ENCODE measurements at regions not wholly inside any gene's neighbourhood (a gene's known extent, or its start where the extent isn't known, plus 50 kb on each side); places are given as distances from the start of the nearest gene placed in this dataset.
"Not testable (repeated sequence)": the region's sequence is repeated elsewhere in the genome, so short reads cannot be mapped to it uniquely, and the experiment has no call there.

DNA sequence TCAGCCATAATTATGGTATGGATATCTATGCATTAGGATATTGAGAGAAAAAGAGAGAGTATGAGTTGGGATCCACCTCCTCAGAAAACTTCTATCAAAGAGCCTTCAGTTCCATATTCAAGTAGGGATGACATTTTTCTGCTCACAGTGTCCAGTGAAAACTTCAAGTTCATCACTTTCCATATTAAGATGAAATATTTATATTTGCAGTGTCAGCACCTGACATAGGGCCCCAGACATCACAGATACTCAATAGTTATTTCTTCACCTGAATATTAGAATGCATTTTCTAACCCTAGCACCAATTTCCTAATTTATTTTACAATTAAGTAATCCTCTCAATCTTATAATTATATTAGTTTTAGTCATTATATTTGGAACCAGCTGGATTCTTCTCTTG lies 318.0 kb upstream of the MGAT4C start:
- Histone ChIP-seq H3K27me3 (ENCODE audit: insufficient read depth, low read depth) (no peaks in the 10 kb centered on the region), H3K4me1 (ENCODE audit: low read depth, poor library complexity, severe bottlenecking) (no peaks in the 10 kb centered on the region), H3K36me3 (ENCODE audit: insufficient read depth) (no peaks in the 10 kb centered on the region), H3K9ac (no peak overlapping the region), H2AFZ (ENCODE audit: low read depth) (no peak overlapping the region), H3K4me3 (IDR thresholded peaks at IDR 0.05; ENCODE audit: insufficient read depth, low read depth, low read length) (no peak overlapping the region), H3K4me2 (no peak overlapping the region), H3K27ac (no peak overlapping the region), H4K20me1 (ENCODE audit: insufficient read depth) (no peaks in the 10 kb centered on the region), H3K79me2 (ENCODE audit: insufficient read depth, low read depth) (no peaks in the 10 kb centered on the region)
- TF ChIP-seq, protein P1, sequence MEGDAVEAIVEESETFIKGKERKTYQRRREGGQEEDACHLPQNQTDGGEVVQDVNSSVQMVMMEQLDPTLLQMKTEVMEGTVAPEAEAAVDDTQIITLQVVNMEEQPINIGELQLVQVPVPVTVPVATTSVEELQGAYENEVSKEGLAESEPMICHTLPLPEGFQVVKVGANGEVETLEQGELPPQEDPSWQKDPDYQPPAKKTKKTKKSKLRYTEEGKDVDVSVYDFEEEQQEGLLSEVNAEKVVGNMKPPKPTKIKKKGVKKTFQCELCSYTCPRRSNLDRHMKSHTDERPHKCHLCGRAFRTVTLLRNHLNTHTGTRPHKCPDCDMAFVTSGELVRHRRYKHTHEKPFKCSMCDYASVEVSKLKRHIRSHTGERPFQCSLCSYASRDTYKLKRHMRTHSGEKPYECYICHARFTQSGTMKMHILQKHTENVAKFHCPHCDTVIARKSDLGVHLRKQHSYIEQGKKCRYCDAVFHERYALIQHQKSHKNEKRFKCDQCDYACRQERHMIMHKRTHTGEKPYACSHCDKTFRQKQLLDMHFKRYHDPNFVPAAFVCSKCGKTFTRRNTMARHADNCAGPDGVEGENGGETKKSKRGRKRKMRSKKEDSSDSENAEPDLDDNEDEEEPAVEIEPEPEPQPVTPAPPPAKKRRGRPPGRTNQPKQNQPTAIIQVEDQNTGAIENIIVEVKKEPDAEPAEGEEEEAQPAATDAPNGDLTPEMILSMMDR (conservative IDR thresholded peaks at IDR 0.05; ENCODE audit: low read depth, low read length), result no peak

DNA sequence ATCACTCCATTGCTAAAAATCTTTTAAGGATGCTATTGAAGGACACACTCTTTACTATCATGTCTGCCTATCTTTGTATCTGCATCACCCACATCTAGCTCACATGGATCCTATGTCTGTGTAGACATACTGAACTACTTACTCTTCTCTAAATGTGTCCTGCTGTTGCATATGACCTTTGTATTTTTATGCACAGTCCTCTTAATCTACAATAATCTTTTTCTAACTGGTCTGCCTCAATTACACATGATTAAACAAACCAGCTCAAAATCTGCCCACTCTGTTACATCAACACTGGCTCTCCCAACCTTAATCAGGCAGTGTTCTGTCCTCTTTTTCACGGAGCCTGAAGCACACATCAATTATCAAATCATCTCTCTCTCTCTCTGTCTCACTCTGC lies 316.3 kb upstream of the MGAT4C start:
- H4K20me1 ChIP-seq (ENCODE audit: insufficient read depth), result no peaks in the 10 kb centered on the region
- no peaks in the 10 kb centered on the region for H3K4me1 ChIP-seq (ENCODE audit: low read depth, poor library complexity, severe bottlenecking)
- no peak overlapping the region for H3K4me3 ChIP-seq (IDR thresholded peaks at IDR 0.05; ENCODE audit: insufficient read depth, low read depth, low read length)
- H3K9ac ChIP-seq, result no peak overlapping the region
- H3K27ac ChIP-seq, result no peak overlapping the region
- H3K79me2 ChIP-seq (ENCODE audit: insufficient read depth, low read depth), result no peaks in the 10 kb centered on the region
- no peak overlapping the region for H2AFZ ChIP-seq (ENCODE audit: low read depth)
- H3K4me2 ChIP-seq, result no peak overlapping the region
- H3K27me3 ChIP-seq (ENCODE audit: insufficient read depth, low read depth), result no peaks in the 10 kb centered on the region
- no peaks in the 10 kb centered on the region for H3K36me3 ChIP-seq (ENCODE audit: insufficient read depth)
- TF ChIP-seq, protein P1 (conservative IDR thresholded peaks at IDR 0.05; ENCODE audit: low read depth, low read length), result no peak

DNA sequence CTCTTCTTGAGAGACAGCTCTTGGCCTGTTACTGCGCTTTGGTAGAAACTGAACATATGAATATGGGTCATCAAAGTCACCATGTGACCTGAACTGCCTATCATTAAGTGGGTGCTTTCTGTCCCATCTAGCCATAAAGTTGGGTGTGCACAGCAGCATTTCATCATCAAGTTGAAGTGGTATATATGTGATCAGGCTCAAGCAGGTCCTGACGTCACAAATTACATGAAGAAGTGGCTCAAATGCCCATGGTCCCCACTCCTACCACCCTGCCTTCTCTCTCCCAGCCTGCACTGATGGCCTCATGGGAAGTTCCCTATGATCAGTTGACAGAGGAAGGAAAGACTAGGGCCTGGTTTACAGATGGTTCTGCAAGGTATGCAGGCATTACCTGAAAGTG lies 308.8 kb upstream of the MGAT4C start:
- Histone ChIP-seq H3K9ac (no peak overlapping the region), H4K20me1 (ENCODE audit: insufficient read depth) (no peaks in the 10 kb centered on the region), H3K79me2 (ENCODE audit: insufficient read depth, low read depth) (no peaks in the 10 kb centered on the region), H3K27ac (no peak overlapping the region), H3K4me1 (ENCODE audit: low read depth, poor library complexity, severe bottlenecking) (no peaks in the 10 kb centered on the region), H2AFZ (ENCODE audit: low read depth) (no peak overlapping the region), H3K36me3 (ENCODE audit: insufficient read depth) (no peaks in the 10 kb centered on the region), H3K4me2 (no peak overlapping the region), H3K27me3 (ENCODE audit: insufficient read depth, low read depth) (no peaks in the 10 kb centered on the region), H3K4me3 (IDR thresholded peaks at IDR 0.05; ENCODE audit: insufficient read depth, low read depth, low read length) (no peak overlapping the region)
- TF ChIP-seq, protein P1 (conservative IDR thresholded peaks at IDR 0.05; ENCODE audit: low read depth, low read length), result no peak

DNA sequence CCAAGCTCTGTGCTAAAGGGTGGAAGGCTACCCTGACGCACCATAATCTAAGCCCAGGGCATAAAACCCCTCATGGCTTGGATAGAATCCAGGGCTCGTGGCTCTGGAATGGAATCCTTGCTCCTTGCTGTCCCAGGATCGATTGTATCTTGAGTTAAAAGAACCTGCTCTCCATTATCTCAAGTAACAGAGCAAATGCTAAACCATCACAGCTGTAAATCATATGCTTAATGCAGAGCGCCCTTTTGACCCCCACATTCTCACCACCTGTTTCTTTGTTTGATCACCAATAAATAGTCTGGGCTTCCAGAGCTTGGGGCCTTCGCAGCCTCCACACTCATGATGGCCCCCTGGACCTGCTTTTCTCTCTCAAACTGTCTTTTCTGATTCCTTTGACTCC lies 299.3 kb upstream of the MGAT4C start:
- H2AFZ ChIP-seq (ENCODE audit: low read depth); H3K27me3 ChIP-seq (ENCODE audit: insufficient read depth, low read depth); H3K27ac ChIP-seq; H3K4me1 ChIP-seq (ENCODE audit: low read depth, poor library complexity, severe bottlenecking); H3K9ac ChIP-seq; H3K4me3 ChIP-seq (IDR thresholded peaks at IDR 0.05; ENCODE audit: insufficient read depth, low read depth, low read length); H3K4me2 ChIP-seq; H4K20me1 ChIP-seq (ENCODE audit: insufficient read depth); H3K79me2 ChIP-seq (ENCODE audit: insufficient read depth, low read depth); H3K36me3 ChIP-seq (ENCODE audit: insufficient read depth): not testable (repeated sequence)

DNA sequence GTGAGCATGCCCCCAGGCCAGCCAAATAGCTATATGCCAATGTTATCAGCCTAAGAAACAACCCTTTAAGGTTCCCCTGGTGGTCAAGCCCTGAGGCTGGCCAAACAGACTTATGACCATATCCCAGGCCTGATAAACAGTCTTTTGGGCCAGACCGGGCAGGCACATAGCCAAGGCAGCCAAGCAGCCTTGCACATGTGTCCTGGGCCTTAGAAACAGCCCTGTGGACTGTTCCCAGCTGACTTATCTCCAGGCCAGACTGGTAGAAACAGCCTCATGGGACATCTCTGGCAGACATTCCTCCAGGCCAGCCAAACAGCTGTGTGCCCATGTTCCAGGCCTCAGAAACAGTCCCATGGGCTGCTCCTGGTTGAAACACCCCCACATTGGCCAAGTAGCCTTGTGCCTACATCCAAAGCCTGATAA lies 295.0 kb upstream of the MGAT4C start:
- Histone ChIP-seq H3K4me2 (no peak overlapping the region), H4K20me1 (ENCODE audit: insufficient read depth) (no peaks in the 10 kb centered on the region), H3K79me2 (ENCODE audit: insufficient read depth, low read depth) (no peaks in the 10 kb centered on the region), H3K4me1 (ENCODE audit: low read depth, poor library complexity, severe bottlenecking) (no peaks in the 10 kb centered on the region), H3K4me3 (IDR thresholded peaks at IDR 0.05; ENCODE audit: insufficient read depth, low read depth, low read length) (no peak overlapping the region), H3K27ac (no peak overlapping the region), H3K36me3 (ENCODE audit: insufficient read depth) (no peaks in the 10 kb centered on the region), H3K27me3 (ENCODE audit: insufficient read depth, low read depth) (no peaks in the 10 kb centered on the region), H3K9ac (no peak overlapping the region), H2AFZ (ENCODE audit: low read depth) (no peak overlapping the region)
- TF ChIP-seq, protein P1 (conservative IDR thresholded peaks at IDR 0.05; ENCODE audit: low read depth, low read length), result no peak

All from KMS-11 (cell line).